ENCODE measurements at regions not wholly inside any gene's neighbourhood (a gene's known extent, or its start where the extent isn't known, plus 50 kb on each side); places are given as distances from the start of the nearest gene placed in this dataset.
A peak's percentile ranks its signal among the peaks of the same experiment; 100 is the strongest.

- no peaks in the 10 kb centered on the region for H3K36me3 ChIP-seq (ENCODE audit: control insufficient read depth, insufficient read depth, low read length)
- no peak overlapping the region for H3K4me3 ChIP-seq (ENCODE audit: low read depth, low read length)
- no peaks in the 10 kb centered on the region for H3K27me3 ChIP-seq (ENCODE audit: control insufficient read depth, insufficient read depth, low read length)
- TF ChIP-seq CTCF (IDR thresholded peaks at IDR 0.05; ENCODE audit: insufficient read depth, low read length, poor library complexity, severe bottlenecking): no peak
- DNase-seq (ENCODE audit: low read depth): peak; percentile 41
Observed at GRCh38 chr5:105754056-105754455, 1916.7 kb downstream of the EFNA5 start.

GRCh38 chr5:105752801-105753200 is 1917.9 kb downstream of the EFNA5 start:
- H3K27me3 ChIP-seq (ENCODE audit: control insufficient read depth, insufficient read depth, low read length): no peaks in the 10 kb centered on the region
- H3K36me3 ChIP-seq (ENCODE audit: control insufficient read depth, insufficient read depth, low read length): no peaks in the 10 kb centered on the region
- DNase-seq (ENCODE audit: low read depth): no peak
- no peak overlapping the region for H3K4me3 ChIP-seq (ENCODE audit: low read depth, low read length)
- no peak for TF ChIP-seq CTCF (IDR thresholded peaks at IDR 0.05; ENCODE audit: insufficient read depth, low read length, poor library complexity, severe bottlenecking)

DNA sequence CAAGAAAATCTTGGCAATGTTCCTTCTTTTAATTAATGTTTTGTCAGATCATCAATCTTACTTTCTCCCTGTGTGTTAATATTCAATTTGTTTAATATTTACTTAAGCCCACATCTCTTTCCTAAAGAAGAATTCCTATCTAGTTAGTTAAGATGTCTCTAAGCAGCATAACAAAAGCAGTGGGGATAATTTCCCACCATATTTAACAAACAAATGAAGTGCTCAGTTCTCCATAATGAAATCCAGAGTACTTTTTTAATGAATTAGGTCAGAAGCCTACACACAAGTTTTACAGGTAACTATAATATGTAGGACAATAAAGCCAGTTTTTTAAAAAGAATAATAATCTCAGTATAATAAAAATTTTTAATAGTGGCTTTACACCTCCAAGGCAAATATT is 1918.8 kb downstream of the EFNA5 start:
- Histone ChIP-seq H3K4me3 (ENCODE audit: low read depth, low read length) (no peak overlapping the region), H3K27me3 (ENCODE audit: control insufficient read depth, insufficient read depth, low read length) (no peaks in the 10 kb centered on the region), H3K36me3 (ENCODE audit: control insufficient read depth, insufficient read depth, low read length) (no peaks in the 10 kb centered on the region)
- no peak for TF ChIP-seq CTCF (IDR thresholded peaks at IDR 0.05; ENCODE audit: insufficient read depth, low read length, poor library complexity, severe bottlenecking)
- DNase-seq (ENCODE audit: low read depth): no peak

DNA sequence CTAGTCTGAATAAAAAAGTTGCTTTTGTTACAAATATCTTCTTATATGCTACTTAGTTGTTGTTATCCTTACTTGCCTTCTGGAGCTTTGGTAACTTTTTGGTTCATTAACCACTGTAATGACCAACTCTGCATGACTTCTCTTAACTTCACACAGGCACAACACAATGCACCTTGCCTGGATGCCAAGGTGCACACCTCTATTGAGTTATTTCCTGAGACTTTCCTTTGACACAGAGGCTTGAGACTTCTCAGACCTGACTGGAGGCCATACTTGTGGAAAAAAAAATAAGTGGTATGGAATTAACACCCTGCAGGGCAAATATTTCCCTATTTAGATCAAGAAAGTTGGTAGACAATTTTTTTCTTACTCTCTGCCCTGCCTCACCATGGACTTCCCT is 1925.6 kb downstream of the EFNA5 start:
- no peak for DNase-seq (ENCODE audit: low read depth)
- H3K4me3 ChIP-seq (ENCODE audit: low read depth, low read length): no peak overlapping the region
- no peak for TF ChIP-seq CTCF (IDR thresholded peaks at IDR 0.05; ENCODE audit: insufficient read depth, low read length, poor library complexity, severe bottlenecking)
- H3K36me3 ChIP-seq (ENCODE audit: control insufficient read depth, insufficient read depth, low read length): no peaks in the 10 kb centered on the region
- no peaks in the 10 kb centered on the region for H3K27me3 ChIP-seq (ENCODE audit: control insufficient read depth, insufficient read depth, low read length)

DNA sequence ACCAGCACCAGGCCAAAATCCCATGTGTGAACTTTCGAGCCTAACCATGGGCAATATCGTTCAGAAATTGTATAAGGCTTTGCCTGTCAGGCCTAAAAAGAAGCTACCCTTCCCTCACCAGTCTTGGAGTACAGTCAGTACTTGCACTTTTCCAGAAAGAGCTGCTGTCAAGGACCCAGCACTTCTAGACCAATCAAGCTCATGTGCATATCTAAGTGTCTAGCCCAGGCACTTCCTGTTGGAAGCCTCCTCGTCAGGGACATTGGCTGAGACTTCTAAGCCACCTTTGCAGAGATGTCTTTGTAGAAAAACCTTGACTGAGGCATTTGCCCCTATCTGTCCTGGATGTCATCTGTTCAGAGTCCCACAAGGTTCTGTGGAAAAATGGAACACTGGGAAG is 1930.5 kb downstream of the EFNA5 start:
- Histone ChIP-seq H3K27me3 (ENCODE audit: control insufficient read depth, insufficient read depth, low read length) (no peaks in the 10 kb centered on the region), H3K4me3 (ENCODE audit: low read depth, low read length) (no peak overlapping the region), H3K36me3 (ENCODE audit: control insufficient read depth, insufficient read depth, low read length) (no peaks in the 10 kb centered on the region)
- TF ChIP-seq CTCF (IDR thresholded peaks at IDR 0.05; ENCODE audit: insufficient read depth, low read length, poor library complexity, severe bottlenecking): no peak
- DNase-seq (ENCODE audit: low read depth): no peak

- Histone ChIP-seq H3K36me3 (ENCODE audit: control insufficient read depth, insufficient read depth, low read length) (no peaks in the 10 kb centered on the region), H3K4me3 (ENCODE audit: low read depth, low read length) (no peak overlapping the region), H3K27me3 (ENCODE audit: control insufficient read depth, insufficient read depth, low read length) (no peaks in the 10 kb centered on the region)
- no peak for DNase-seq (ENCODE audit: low read depth)
- no peak for TF ChIP-seq CTCF (IDR thresholded peaks at IDR 0.05; ENCODE audit: insufficient read depth, low read length, poor library complexity, severe bottlenecking)
Observed at GRCh38 chr5:105739732-105740131, 1931.0 kb downstream of the EFNA5 start.
